ENCODE measurements at regions not wholly inside any gene's neighbourhood (a gene's known extent, or its start where the extent isn't known, plus 50 kb on each side); places are given as distances from the start of the nearest gene placed in this dataset.
"Not testable (repeated sequence)": the region's sequence is repeated elsewhere in the genome, so short reads cannot be mapped to it uniquely, and the experiment has no call there.

GRCh38 chr1:238429703-238430102 lies 539.0 kb upstream of the ZP4 start:
- DNase-seq: not testable (repeated sequence)

GRCh38 chr1:238419209-238419608 lies 528.5 kb upstream of the ZP4 start:
- DNase-seq: no peak

GRCh38 chr1:238409932-238410331 lies 519.2 kb upstream of the ZP4 start:
- no peak for DNase-seq

GRCh38 chr1:238409191-238409850 lies 518.6 kb upstream of the ZP4 start:
- DNase-seq: peak; percentile 36

- DNase-seq: no peak
These were observed 518.0 kb upstream of the ZP4 start for GRCh38 chr1:238408737-238409136.

- no peak for DNase-seq
These were observed 515.6 kb upstream of the ZP4 start for GRCh38 chr1:238406098-238406860.

GRCh38 chr1:238404921-238405320 lies 514.2 kb upstream of the ZP4 start:
- DNase-seq: no peak

GRCh38 chr1:238404481-238404880 lies 513.8 kb upstream of the ZP4 start:
- DNase-seq: no peak

GRCh38 chr1:238401144-238401543 lies 510.4 kb upstream of the ZP4 start:
- no peak for DNase-seq

GRCh38 chr1:238399558-238399957 lies 508.8 kb upstream of the ZP4 start:
- DNase-seq: no peak

- no peak for DNase-seq
These were observed 505.4 kb upstream of the ZP4 start for GRCh38 chr1:238396140-238396539.

- no peak for DNase-seq
These were observed 493.7 kb upstream of the ZP4 start for GRCh38 chr1:238384381-238384780.

GRCh38 chr1:238380167-238380566 lies 489.4 kb upstream of the ZP4 start:
- DNase-seq: no peak

- not testable (repeated sequence) for DNase-seq
These were observed 488.7 kb upstream of the ZP4 start for GRCh38 chr1:238379446-238379845.

- DNase-seq: no peak
These were observed 486.7 kb upstream of the ZP4 start for GRCh38 chr1:238377280-238377919.

- no peak for DNase-seq
These were observed 479.9 kb upstream of the ZP4 start for GRCh38 chr1:238370599-238370998.

- DNase-seq: no peak
These were observed 473.6 kb upstream of the ZP4 start for GRCh38 chr1:238364214-238364892.

- DNase-seq: no peak
These were observed 469.8 kb upstream of the ZP4 start for GRCh38 chr1:238360474-238360873.

GRCh38 chr1:238350471-238350870 lies 459.7 kb upstream of the ZP4 start:
- no peak for DNase-seq

- no peak for DNase-seq
These were observed 455.6 kb upstream of the ZP4 start for GRCh38 chr1:238346340-238346739.

- DNase-seq: no peak
These were observed 455.1 kb upstream of the ZP4 start for GRCh38 chr1:238345837-238346236.

- no peak for DNase-seq
These were observed 453.1 kb upstream of the ZP4 start for GRCh38 chr1:238343852-238344251.

- DNase-seq: no peak
These were observed 450.7 kb upstream of the ZP4 start for GRCh38 chr1:238341395-238341794.

GRCh38 chr1:238340989-238341388 lies 450.3 kb upstream of the ZP4 start:
- DNase-seq: no peak

Data from HCEC 1CT (cell line).